Tibial nerve (tissue), 4 donors: ENCODE measurements at regions not wholly inside any gene's neighbourhood (a gene's known extent, or its start where the extent isn't known, plus 50 kb on each side); places are given as distances from the start of the nearest gene placed in this dataset.

Experiments used
- CTCF ChIP-seq, 5 experiments: fragments of 200-600 bp in 3 of 5; fragments of 450-650 bp in 2 of 5; sonication (generic) in 3 of 5; IDR thresholded peaks; one replicate each; pipeline ENCODE4 v1.5.1; 2016 to 2019; ENCODE audit warnings: antibody characterized with exemption in 5 of 5, mild to moderate bottlenecking in 3 of 5, moderate library complexity in 2 of 5
- EP300 ChIP-seq, 2 donors: sonication (generic); formaldehyde crosslinking; IDR thresholded peaks; one replicate each; pipeline ENCODE4 v1.6.1; 2017; ENCODE audit warnings: antibody characterized with exemption in 2 of 2, mild to moderate bottlenecking in 1 of 2
- POLR2A ChIP-seq, 2 donors: fragments of 450-650 bp; IDR thresholded peaks; one replicate each; pipeline ENCODE4 v1.6.1; 2017; ENCODE audit warnings: antibody characterized with exemption in 2 of 2, mild to moderate bottlenecking in 2 of 2, moderate library complexity in 2 of 2

- TF ChIP-seq CTCF (IDR thresholded peaks at IDR 0.05) (no peak), POLR2A (IDR thresholded peaks at IDR 0.05) (no peak), EP300 (IDR thresholded peaks at IDR 0.05) (no peak)
These were observed 373.5 kb upstream of the TACR3 start for GRCh38 chr4:104093247-104093646.
